ENCODE measurements at regions not wholly inside any gene's neighbourhood (a gene's known extent, or its start where the extent isn't known, plus 50 kb on each side); places are given as distances from the start of the nearest gene placed in this dataset.

- no peak for TF ChIP-seq HDAC2 (IDR thresholded peaks at IDR 0.05; ENCODE audit: borderline replicate concordance in 1 of 2, low read depth in 2 of 2, low read length in 2 of 2)
These were observed 216.4 kb downstream of the GPAM start (continued) for GRCh38 chr10:111967116-111967515.

Data from H1 (cell line).